GM10248 (cell line): ENCODE measurements at regions not wholly inside any gene's neighbourhood (a gene's known extent, or its start where the extent isn't known, plus 50 kb on each side); places are given as distances from the start of the nearest gene placed in this dataset.

Experiments used
- CTCF ChIA-PET: fragments of 300-600 bp; sonication (Branson Sonifier 250); formaldehyde crosslinking; extraction: SDS; loops from one replicate; lab custom pipeline; 2021; ENCODE audit warnings: antibody characterized with exemption; lab: Yijun Ruan, JAX
- POLR2A ChIA-PET: fragments of 350-650 bp; sonication (Branson Sonifier 250); formaldehyde crosslinking; extraction: SDS; loops from one replicate; lab custom pipeline; 2020; ENCODE audit warnings: antibody characterized with exemption; lab: Yijun Ruan, JAX
- DNase-seq: peaks from one replicate; pipeline ENCODE4 v3.0.0; 2012; ENCODE audit errors: extremely low spot score
- CTCF ChIP-seq: IDR thresholded peaks from 2 replicates; pipeline ENCODE4 v1.5.1; 2012; ENCODE audit warnings: mild to moderate bottlenecking, low read depth; ENCODE audit errors: extremely low read depth, missing control alignments, control extremely low read depth

GRCh38 chr12:38154096-38155019 lies 162.2 kb upstream of the ALG10B start:
- ChIA-PET CTCF (no interaction called here), POLR2A (no interaction called here)
- TF ChIP-seq CTCF = no peak
- DNase-seq = no peak

- no peak for TF ChIP-seq CTCF
- POLR2A ChIA-PET = no interaction called here
- no peak for DNase-seq
- CTCF ChIA-PET = no interaction called here
Observed at GRCh38 chr12:38155020-38155395, 161.6 kb upstream of the ALG10B start.

GRCh38 chr12:38155526-38156496 lies 160.8 kb upstream of the ALG10B start:
- DNase-seq = no peak
- CTCF ChIA-PET = no interaction called here
- POLR2A ChIA-PET = no interaction called here
- no peak for TF ChIP-seq CTCF

- TF ChIP-seq CTCF = no peak
- CTCF ChIA-PET = no interaction called here
- POLR2A ChIA-PET = no interaction called here
- no peak for DNase-seq
Observed at GRCh38 chr12:38156497-38157245, 159.9 kb upstream of the ALG10B start.

- ChIA-PET CTCF (no interaction called here), POLR2A (no interaction called here)
- TF ChIP-seq CTCF = no peak
- no peak for DNase-seq
Observed at GRCh38 chr12:38157274-38157932, 159.2 kb upstream of the ALG10B start.
